IPS-NIHi11 (cell line): ENCODE measurements at regions not wholly inside any gene's neighbourhood (a gene's known extent, or its start where the extent isn't known, plus 50 kb on each side); places are given as distances from the start of the nearest gene placed in this dataset.
A peak's percentile ranks its signal among the peaks of the same experiment; 100 is the strongest.

Experiments used
- DNase-seq: peaks from one replicate; pipeline ENCODE4 v3.0.0; 2012; ENCODE audit warnings: mixed read lengths, low spot score

- DNase-seq, result no peak
Observed at GRCh38 chr1:213724640-213725536, 262.9 kb upstream of the PROX1 start.

DNA sequence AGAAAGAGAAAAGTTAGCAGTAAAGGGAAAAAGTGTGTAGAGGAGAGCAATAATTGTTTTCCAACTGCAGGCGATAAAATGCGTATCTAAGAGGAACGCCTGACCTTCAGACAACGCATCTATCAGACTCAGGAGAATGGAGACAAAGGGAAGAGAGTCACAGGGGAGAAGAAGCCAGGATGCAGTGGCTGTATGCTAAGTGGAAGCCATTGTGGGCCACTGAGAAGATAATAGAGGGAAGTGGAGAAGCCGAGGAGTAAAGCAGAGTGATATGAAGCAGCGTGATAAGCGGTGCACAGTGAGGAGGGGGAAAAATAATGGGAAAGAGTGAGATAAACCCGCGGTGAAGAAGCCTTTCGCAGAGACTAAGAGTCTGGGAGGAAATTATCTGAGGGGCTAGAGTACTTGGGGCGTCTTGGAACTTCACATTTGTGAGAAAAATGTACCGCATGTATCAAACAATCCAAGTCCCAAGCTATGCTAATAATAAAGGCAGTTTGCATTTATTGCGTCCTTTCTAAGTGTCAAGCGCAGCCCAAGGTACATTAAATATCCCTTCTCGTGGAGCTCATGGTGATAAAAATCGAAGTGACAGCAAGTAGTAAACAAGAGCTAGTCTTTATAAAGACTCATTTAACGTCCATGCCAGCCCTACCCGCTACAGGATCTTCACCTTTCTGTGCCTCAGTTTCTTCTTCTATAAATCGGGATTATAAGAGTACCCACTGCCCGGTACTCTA lies 259.8 kb upstream of the PROX1 start:
- DNase-seq, result no peak

DNA sequence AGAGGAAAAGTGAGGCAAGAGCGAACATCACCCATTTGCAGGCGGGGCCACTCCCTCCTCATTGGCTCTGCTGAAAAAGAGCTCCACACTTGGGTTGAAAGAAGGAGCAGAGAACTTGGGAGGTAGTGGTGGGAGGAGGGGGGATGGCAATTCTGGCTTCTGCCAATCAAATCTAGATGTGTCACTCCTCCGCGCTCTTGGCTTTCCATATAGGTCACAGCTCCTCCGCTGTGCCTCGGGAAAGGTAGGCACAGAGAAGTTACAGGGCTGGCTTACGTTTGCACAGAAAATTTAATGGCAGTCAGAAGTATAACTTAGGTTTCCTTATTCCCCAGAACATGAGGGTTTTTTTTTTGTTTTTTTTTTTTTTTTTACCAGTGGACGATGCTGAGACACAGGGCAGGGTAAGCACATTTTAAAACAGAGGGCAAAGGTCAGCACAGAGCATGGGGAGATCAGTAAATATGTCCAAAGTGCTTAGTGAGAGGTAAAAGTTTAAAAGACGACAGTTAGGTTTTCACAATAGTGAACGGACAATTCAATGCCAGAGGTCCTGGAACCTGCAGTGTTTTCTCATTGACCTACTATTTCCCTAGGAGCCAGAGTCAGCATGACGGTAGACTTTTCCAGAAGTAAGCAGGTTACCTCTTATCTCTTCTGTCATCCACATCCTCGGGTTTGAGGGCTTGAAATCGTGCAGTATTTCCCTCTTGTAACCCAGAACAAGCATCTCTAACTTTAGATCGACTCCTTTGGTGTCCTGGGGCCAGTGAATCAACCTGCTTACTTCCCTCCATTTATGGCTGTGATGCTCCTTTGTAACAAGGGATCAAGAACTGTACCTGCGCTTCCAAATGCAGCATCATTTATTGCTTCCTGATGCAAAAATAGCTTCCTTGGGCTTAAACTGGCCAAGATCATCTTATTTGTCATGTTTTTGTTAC lies 258.9 kb upstream of the PROX1 start:
- no peak for DNase-seq

DNA sequence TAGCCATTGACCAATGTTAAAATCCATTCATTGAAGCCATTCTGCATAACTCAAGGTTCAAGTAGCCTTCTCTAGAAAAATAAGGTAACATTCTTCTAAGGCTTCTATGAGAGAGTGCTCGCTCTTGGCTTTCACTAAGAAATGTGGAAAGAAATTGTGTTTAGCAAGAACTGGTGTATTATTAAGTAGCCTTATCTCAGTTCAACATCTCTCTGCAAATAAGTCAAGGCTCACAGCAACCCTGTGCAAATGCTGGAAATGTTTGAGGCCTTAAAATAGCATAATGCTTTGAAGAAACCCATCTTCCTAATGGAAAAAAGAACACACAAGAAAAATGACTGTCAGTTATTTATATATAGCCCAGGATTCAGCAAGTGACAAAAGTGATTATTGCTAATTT lies 254.1 kb upstream of the PROX1 start:
- DNase-seq, result no peak

DNA sequence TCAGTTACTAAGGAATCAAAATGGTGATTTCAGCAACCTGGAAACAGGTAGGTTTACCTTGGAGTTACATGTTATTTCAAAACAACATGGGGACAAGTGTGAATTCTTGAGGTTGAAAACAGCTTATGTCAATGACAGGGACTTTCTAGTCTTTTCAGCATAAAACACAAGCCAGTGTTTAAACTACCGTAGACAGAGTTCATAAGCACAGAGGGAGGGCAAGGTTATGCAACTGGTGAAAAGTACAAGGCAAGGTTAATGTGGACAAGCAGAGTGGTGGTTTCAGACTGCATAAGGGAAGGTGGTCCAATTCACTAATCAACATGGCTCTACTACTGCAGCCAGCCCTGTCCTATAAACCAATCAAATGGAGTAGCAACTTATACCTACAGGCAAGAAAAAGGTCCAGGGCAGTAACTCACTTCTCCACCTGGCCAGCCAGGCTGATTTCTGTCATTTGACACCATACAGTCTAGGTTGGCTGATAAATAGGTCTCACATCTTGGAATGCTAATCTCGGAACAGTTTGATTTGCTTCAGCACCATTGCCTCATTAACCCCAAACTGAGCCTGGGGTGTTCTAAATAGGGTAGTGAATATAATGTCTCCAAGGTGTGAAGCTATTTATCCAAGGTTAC lies 250.3 kb upstream of the PROX1 start:
- no peak for DNase-seq

GRCh38 chr1:213738658-213739057 lies 249.1 kb upstream of the PROX1 start:
- no peak for DNase-seq

- no peak for DNase-seq
Observed at GRCh38 chr1:213742992-213743391, 244.8 kb upstream of the PROX1 start.

DNA sequence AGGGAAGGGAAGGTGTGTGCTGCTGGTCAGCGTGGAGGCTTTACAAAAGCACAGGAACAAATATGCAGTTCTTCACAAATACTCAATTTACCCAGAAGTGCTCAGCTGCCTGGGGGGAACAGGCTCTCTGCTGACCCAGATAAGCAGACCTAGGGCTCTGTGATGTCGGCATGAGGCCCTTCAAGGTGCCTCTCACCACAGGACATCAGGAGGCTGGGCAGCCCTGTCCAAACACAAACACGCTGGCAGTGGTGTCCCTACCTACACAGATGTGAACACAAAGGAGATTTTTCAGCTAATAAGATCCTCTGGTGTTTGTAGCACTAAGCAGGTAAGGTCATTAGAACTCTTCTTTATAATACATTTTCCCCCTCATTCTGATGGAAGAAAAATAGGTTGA lies 243.0 kb upstream of the PROX1 start:
- no peak for DNase-seq

DNA sequence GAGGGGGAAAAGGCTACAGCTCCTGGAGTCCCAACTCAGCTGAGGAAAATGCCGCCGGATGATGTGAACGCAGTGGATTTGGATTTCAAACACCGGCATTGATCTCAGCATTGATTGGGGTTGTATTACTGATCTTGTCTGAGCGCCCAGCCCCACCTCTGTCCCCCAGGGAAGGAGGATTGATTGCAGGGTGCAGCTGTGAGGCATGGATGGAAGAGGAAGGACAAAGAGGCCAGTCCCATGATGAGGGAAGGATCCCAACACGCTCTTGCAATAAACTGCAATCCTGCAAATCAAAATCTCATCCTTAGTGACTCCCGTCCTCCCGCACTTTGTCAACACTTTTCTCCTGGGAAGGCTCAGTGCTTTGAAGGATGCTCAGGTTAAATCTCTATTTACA lies 242.3 kb upstream of the PROX1 start:
- no peak for DNase-seq

DNA sequence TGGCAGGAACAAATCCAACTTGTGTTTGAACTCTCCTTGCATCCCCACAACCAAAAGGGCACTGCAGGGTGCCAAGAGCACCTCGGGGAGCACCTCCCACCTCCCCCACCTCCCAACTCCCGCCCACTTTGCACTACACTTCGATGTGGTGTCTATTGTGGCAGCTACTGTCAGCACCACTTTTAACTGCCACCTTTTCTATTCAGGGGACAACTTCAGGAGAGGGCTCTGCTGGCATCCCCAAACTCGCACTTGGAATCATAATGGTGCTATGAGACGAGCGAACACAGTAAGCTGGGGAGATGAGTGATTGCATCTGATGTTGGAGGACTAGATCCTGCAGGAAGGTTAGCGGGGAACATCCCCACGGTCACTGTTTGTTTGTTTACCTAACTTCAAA lies 238.2 kb upstream of the PROX1 start:
- no peak for DNase-seq

DNA sequence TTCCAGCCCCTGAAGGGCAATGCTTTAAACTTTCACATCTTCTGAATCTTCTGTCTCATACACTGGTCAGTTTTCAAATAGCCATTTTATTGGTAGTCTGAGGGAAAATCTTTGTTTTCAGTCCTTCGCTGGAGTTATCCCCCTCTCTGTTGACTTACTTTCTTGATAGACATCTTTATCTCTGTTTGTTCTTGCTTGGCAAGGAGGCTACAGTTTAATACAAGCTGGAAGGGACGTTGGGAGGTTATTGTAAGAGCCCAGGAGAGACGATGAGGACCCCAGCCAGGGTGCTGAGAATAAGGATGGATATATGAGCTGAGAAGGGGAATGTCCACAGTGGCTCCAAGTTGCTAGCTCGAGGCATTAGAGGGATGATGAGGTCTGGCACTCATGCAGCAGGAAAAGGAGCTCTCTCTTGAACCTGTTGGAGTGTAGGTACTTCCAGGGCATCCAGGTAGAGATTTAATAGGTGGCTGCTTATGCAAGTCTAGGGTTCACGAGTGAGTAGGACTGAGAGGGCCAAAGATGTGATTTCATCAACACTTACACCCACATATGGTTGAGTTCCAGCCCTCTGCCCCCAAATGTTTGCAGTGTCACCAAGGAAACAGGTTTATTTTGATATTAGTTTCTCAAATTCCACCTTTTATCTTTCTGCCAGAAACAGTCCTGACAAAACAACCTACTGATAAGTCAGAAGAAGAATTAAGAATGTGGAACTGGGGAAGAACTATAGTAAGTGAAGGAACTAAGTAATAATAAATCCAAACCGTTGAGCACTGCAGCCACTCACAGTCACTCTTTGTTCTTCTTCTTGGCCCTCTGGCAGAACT lies 237.3 kb upstream of the PROX1 start:
- DNase-seq, result no peak

GRCh38 chr1:213751064-213751397 lies 236.7 kb upstream of the PROX1 start:
- DNase-seq, result no peak

DNA sequence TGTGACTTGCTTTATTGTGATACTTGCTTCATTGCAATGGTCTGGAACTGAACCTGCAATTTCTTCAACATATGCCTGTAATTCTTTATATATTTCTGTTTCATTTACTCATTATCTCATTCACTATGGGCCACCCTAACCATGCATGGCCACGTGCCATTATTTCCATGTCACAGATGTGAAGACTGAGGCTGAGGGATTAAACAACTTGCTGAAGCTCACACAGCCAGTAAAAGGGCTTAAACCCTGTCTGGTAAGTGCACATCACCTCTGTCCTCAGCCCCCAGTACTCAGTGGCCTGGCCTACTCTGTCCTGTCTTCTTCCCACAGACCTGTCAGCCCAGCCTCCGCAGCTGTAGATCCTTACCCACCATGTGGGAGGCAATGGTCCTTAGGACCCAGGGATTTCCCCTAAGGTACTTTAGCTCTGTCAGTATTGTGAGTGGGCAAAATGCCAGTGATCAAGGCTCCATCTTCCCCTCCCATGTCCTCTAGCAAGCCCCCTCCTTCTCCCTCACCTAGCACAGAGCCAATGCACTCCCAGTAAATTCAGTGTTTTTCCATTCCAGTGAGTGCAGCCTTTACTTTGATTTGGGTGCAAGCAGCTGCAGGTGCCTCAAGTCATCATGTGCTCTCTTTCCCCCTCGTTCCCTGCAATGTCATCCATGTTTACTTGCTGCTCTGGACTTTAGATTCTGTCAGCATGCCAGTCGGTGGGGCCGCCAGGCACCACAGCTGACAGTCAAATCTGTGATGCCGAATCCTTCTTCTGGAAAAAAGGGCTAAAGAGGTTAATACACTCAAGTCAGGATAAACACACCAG lies 228.2 kb upstream of the PROX1 start:
- DNase-seq, result no peak

DNA sequence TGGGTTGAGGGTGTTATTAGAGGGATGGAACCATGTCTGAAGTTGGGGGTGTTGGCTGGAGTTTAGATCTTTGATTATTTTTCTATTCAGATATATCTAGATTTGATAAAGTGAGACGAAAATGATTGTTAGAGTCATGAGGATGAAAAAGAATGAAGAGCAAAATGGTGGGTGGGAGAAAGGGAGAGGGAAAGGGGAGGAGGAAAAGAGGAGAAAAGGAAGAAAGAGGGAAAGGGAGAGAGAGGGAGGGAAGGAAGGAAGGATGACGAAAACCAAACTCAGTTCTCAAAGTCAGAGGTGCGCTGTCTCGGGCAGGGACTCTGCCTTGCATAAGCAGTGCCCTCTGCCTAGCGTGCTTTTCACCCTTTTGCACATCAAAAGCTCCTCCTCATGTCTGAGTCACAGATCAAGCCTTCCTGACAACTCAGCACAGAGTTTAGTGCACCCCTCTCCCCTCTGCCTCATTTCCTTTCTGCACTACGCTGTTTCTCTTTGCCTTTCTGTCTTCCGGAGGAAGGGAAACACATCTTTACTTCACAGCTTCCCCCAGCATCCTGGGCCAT lies 225.8 kb upstream of the PROX1 start:
- DNase-seq, result peak; percentile 22

DNA sequence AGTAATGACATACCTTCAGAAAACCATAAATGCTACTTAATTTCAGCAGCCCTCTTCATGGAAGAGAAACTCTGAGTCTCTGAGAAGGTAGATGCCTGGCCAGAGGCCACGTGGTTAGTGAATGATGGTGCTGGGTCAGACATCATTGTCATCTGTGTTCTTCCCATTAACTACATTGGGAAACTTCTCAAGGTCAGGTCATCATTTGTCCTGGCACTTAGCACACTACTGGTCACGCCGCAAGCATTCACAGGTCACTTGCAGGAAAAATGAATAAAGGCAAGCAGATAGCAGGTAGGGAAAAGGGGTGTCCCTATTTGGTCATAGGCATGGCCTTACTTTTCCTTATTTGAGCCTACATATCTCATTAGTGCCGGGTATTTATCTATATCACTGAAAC lies 220.1 kb upstream of the PROX1 start:
- no peak for DNase-seq

GRCh38 chr1:213772128-213773063 lies 215.4 kb upstream of the PROX1 start:
- peak; percentile 15 for DNase-seq

DNA sequence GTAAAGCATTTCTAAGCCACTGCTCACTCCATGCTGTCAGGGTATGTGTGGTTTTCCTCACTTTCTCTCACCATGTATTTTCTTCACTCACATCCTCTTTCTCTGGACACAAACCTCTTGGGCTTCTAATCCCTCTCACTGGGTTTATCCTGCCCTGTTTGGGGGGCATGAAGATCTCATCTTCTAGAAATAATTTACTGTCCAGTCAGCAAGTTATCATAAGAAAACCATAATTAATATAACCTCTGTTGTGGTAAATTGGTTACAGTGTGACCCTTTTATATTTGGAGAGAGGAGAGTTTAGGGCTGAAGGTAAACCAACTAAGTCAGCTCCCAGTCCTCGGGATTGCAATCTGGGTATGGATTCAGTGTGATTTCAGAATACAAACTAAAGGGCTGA lies 213.8 kb upstream of the PROX1 start:
- no peak for DNase-seq

DNA sequence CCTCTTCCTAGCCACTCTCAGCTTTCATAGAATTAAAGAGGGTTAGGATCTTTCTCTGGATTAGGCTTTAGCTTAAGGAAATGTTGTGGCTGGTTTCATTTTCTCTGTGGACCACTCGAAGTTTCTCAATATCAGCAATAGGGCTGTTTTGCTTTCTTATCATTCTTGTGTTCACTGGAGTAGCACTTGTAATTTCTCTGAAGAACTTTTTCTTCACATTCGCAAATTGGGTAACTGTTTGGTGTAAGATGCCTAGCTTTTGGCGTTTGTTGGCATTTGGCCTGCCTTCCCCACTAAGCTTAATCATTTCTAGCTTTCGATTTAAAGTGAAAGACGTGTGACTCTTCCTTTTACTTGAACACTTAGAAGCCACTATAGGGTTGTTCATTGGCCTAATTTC lies 210.8 kb upstream of the PROX1 start:
- DNase-seq, result no peak

- DNase-seq, result no peak
Observed at GRCh38 chr1:213779228-213779627, 208.5 kb upstream of the PROX1 start.
